ENCODE measurements at regions not wholly inside any gene's neighbourhood (a gene's known extent, or its start where the extent isn't known, plus 50 kb on each side); places are given as distances from the start of the nearest gene placed in this dataset.

GRCh38 chr12:88908345-88908744 is 328.1 kb upstream of the KITLG start:
- no peak for TF ChIP-seq CTCF (optimal IDR thresholded peaks at IDR 0.05 in 1 of 3, IDR thresholded peaks at IDR 0.05 in 1 of 3, conservative IDR thresholded peaks at IDR 0.05 in 1 of 3; ENCODE audit: extremely low read depth in 1 of 3, insufficient read depth in 2 of 3, low read length in 3 of 3)
- TF ChIP-seq EZH2 (IDR thresholded peaks at IDR 0.05; ENCODE audit: low read length): no peak
